Kidney glomerular epithelial cell (primary cell): ENCODE measurements at regions not wholly inside any gene's neighbourhood (a gene's known extent, or its start where the extent isn't known, plus 50 kb on each side); places are given as distances from the start of the nearest gene placed in this dataset.
A peak's percentile ranks its signal among the peaks of the same experiment; 100 is the strongest.

Source experiments
- DNase-seq: peaks from one replicate; lab custom pipeline; 2025; lab: John Stamatoyannopoulos, UW

DNA sequence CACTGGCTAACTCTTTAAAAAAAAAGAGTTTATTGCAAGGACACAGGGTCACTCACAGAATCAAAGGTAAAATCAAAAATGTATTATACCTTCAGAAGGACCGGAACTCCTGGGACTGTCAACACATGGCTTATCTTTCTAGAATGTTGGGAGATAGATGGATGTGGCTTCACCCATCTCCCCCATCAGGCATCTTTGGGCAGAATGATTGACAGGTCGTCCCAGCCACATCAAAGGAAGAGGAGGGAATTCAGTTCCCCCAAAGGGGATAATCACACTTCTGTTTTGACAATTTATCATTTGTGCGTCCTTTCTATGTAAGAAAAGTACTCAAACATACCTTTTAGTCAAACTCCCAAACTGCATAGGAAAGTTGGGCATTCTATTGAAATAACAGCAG, 228.6 kb upstream of the CDH5 start:
- no peak for DNase-seq

DNA sequence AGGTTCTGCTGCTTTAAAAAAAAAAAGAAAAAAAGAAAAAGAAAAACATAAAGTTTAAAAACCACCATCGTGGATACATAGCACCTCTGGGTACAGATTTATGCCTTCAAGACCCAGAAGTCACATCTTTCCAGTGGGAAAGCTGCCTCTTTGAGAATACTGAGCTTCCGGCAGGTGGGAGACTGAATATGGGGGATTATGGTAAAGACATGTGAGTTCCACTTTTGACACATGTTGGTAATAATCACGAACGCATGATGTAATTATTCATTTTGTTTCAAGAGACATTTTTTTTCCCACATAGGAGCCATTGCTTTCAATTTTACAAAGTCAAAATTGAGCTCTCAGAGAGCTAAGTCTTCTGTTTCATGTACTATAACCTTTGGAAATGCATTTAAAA, 229.7 kb upstream of the CDH5 start:
- DNase-seq: no peak

GRCh38 chr16:66135838-66136237, 230.7 kb upstream of the CDH5 start:
- DNase-seq: no peak

DNA sequence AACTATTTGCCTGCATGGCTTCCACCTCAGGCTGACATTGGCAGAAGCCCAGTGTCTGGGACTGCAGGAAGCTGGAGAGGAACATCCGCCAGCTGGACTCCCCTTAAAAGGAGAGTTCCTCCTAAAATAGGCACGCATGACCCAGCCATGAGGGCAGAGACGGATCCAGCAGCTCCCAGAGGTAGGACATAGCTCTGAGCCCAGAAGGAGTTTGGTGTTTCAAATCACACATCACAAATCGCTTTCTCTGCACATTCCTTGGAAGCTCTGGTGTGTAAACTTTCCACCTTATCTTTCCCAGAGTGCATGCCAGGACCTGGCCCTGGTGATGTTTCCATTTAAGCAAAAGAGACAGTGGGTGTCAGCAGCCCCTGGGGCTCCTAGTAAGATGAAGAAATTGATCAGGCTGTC, 231.1 kb upstream of the CDH5 start:
- peak; percentile 47 for DNase-seq

GRCh38 chr16:66134875-66135274, 231.6 kb upstream of the CDH5 start:
- DNase-seq: no peak

DNA sequence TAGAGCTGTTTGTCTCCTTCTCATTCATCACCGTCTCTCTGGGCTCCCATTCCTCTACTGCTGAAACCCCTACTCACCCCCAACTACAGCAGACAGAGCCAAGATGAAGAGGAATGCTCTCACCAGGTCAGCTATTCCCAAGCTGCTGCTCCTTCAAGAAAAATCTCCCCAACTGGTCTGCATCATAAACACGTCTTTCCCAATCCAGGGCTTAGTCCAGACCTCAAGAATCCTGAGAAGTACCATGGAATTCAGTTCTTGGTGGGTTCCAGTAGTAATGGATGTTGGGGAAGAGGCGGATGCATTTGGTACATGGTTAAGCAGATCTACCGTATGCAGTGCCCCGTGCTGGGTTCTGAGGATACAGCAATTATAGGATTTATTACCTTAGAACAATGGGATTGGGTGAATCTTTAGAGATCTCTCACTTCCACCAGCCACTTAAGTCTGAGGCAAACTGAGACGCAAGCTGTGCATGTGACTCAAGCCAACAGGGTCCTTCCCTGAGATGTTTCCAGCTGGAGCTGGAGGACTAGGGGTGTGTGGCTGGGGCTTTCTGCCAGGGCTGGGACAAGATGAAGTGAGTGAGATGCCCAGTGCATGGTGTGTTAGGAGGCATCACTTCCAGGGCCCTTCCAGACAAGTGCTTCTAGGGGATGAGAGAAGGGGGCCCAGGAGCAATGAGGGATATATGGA, 232.7 kb upstream of the CDH5 start:
- DNase-seq: no peak

DNA sequence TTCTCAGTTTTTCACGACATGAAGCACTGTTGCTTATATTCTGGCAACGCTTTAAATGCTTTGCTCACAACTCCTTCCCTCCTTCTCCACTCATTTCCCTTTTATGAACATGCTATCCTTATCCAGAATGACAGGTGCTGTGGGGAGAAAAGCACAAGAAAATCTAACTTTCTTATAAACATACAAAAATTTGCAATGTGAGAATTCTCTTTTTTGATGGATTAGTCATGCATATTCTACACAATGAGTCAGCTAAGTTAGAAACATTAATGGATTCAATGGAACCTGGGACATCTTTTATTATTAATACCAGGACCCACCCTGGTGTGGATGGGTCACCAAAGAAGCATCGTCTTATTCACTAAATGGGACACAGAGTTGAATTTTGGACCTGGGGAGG, 234.6 kb upstream of the CDH5 start:
- DNase-seq: no peak

DNA sequence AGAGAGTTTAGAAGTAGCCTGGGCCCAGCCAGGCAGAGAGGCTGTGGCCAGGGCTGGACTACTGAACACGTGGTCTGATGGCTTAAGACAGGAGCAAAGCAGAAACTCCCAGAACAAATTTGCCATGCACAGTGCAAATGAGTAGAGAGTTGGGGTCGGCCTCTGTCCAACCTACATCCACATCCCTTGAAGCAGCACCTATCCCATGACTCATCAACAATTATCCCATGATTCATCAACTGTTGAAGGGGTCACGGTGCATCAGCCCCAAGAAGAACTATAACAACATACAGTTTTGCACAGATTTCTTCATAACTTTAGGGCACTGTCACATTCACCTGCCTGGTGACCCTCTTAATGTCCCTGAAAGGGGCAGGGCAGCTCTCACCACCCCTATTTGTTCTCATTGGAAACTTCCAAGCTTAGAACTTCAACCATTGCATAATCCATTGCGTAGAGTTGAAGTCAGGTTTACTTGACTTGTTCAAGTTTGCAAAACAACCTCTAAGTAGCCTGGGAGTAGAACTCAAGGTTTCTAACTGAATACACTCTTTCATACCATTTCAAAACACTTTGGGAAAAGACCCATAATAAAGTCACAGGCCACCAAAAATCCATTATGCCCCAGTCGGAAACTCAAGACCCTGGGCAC, 235.2 kb upstream of the CDH5 start:
- peak; percentile 11 for DNase-seq

DNA sequence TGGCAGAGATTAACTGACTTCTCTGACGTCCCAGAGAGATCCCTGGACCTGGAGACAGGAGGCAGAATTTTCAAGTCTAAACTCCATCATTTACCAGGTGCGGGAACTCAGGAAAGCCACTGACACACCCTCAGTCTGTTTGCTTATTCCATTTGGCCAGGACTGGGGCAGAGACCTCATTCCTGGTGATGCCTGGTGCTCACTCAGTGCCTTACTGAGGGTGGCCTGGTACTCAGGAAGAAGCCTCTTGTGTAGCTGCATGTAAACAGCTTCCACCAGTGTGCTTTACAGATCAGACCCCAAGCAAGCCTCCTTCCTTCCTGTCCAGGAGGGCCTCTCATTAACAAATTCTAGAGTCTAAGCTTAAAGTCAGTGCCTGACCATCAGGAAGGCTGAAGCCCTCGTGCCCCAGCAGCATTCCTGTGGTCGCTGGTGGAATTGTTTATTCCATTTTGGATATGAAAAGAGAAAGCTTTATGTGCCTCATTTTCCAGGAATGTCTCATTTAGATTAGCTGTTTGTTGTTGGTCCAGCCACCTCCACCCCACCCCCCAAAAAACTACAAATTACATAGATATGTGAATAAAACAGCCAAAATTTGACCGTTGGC, 236.1 kb upstream of the CDH5 start:
- DNase-seq: no peak

GRCh38 chr16:66129196-66129595, 237.3 kb upstream of the CDH5 start:
- DNase-seq: no peak

GRCh38 chr16:66128371-66128770, 238.1 kb upstream of the CDH5 start:
- no peak for DNase-seq

DNA sequence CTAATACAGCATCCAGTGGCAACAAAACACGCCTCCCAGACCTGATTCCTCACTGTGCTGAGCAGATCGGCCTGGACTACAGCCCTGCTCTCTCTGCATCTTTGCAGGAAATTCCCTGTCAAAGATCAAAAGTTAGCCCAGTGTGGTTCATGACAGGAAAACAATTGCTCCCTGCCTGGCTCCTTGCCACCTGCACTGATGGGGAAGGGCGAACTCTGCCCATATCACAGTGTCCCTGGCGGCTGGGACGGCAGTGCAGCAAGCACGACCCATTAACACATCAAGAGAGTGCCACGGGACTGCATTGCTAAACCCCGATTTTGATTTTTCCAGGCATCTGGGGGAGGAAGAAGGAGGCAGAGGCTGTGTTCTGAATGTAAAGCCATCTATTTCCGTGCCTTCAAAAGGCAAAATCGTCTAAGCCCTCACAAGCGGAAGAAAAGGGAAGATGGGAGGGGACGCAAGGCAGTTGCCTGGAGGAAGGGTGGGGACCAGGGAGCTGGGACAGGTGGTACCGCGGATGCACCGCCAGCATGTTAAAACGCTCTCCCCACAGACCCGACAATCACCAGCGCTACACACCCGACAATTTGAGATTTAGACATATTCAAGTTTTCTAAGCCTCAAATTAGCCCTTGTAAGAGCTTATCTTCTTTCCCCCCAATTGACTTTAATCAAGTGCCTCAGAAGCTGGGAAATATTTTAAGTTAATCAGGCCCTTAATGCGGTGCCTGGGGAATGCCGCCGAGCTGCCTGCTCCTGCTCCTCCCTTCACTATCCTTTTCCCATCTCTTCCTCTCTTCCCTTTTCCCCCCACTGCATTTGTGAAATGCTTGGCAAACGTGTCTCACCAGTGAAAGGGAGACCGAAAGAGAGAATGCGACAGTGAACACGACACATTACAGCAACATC, 238.8 kb upstream of the CDH5 start:
- DNase-seq: no peak

- DNase-seq: no peak
Measured at GRCh38 chr16:66121466-66121865, 245.0 kb upstream of the CDH5 start.

DNA sequence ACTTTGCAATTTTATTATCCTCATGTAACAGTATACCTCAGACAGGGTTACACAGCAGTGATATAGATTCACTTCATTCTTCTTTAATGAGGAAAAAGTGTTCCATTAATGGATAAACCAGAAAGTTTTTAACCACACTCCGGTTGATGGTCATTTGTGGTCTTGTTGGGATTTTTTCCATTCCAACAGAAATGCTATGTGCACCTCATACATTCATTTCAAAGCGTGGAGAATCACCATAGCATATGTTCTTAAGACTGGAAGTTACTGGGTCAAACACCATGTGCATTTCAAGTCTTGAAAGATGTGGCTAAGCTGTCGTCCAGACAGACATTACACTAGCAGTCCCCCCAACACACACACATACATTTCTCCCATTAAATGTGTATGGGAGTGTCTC, 245.8 kb upstream of the CDH5 start:
- DNase-seq: no peak

- no peak for DNase-seq
Measured at GRCh38 chr16:66116163-66117002, 250.1 kb upstream of the CDH5 start.

- no peak for DNase-seq
Measured at GRCh38 chr16:66115373-66115772, 251.1 kb upstream of the CDH5 start.

DNA sequence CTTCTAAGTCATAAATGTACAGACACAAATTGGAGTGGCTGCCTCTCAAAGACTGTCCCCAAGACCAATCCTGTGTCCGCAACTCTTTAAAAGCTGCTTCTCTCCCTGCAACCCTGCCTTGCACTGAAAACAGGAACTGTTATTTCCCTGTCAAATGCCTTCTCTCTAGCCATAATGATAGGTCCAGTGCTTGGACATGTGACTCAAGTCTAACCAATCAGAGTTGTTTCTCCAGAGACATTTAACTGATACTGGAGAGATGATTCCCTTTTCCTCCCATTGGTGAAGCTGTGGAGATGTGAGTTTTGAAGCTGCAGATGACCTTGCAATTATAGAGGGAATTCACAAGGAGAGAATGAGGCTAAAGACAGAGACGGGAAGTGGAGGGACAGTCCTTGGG, 253.3 kb upstream of the CDH5 start:
- DNase-seq: no peak

- no peak for DNase-seq
Measured at GRCh38 chr16:66109677-66110076, 256.8 kb upstream of the CDH5 start.

DNA sequence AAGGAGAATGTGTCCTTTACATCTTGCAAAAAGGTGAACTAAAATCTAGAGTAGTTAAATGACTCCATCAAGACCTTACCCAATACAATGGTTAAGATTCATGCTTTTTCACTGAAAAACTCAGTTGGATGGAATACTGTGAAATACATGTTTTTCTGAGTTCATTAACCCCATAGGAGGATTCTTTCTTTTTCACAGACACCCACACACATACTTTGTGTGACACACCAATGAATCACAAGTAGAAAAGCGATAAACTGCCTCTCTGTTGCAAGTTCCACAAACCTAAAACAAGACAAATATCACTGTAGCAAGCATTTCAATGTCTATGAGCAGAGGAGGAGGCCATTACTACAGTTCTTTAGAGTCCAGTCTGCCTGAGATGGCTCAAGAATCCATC, 258.8 kb upstream of the CDH5 start:
- no peak for DNase-seq

DNA sequence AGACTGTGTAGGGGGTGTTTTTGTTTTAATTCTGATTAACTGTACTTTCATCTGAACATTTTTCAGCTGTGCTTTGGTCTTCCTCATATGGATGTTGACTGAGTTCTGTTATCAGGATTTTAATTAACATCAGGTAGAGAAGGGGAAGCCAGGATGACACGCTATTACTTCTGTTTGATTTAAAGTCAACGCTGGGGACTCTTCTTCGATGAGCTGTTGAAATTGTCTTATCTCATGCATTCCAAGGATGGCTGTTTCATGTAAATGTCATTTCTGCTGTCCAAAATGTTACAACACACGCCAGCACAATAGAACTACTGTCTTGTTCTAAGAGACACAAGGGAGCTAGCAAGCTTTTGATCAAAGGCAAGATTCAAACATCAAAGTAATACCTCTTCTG, 263.3 kb upstream of the CDH5 start:
- no peak for DNase-seq

GRCh38 chr16:66099306-66099705, 267.2 kb upstream of the CDH5 start:
- no peak for DNase-seq

- no peak for DNase-seq
Measured at GRCh38 chr16:66097751-66098150, 268.7 kb upstream of the CDH5 start.
